ENCODE measurements at regions not wholly inside any gene's neighbourhood (a gene's known extent, or its start where the extent isn't known, plus 50 kb on each side); places are given as distances from the start of the nearest gene placed in this dataset.

GRCh38 chr3:160076519-160076918 is 87.9 kb downstream of the IL12A start:
- no peak for TF ChIP-seq POLR2AphosphoS5 (IDR thresholded peaks at IDR 0.05; ENCODE audit: low read depth, low read length)
- TF ChIP-seq POLR2A (IDR thresholded peaks at IDR 0.05; ENCODE audit: low read depth, low read length) = no peak
- no peak for TF ChIP-seq TAF1 (IDR thresholded peaks at IDR 0.05; ENCODE audit: borderline replicate concordance, low read depth, low read length)
